HepG2 (cell line): ENCODE measurements at regions not wholly inside any gene's neighbourhood (a gene's known extent, or its start where the extent isn't known, plus 50 kb on each side); places are given as distances from the start of the nearest gene placed in this dataset.

ENCODE experiments used
- ATAC-seq: fragments of 200-7000 bp; cut with Tn5 transposase; 3 replicates; pipeline ENCODE4 v1.9.1; 2020; ENCODE audit warnings: mild to moderate bottlenecking, moderate library complexity
- BruUV-seq: library from RNA; stranded (reverse); fragments of 400-500 nt; replicated peaks from 2 replicates; lab custom pipeline; 2021; lab: Mats Ljungman, UMichigan
- CTCF ChIA-PET: fragments of 300-600 bp; formaldehyde crosslinking; extraction: SDS; loops from one replicate; lab custom pipeline; 2021; ENCODE audit warnings: low total read pairs, inconsistent platforms, low intra/inter-chr PET ratio; lab: Yijun Ruan, JAX
- POLR2A ChIA-PET: fragments of 350-600 bp; sonication (Branson Sonifier 250); formaldehyde crosslinking; loops from one replicate; lab custom pipeline; 2020; ENCODE audit warnings: antibody characterized with exemption, inconsistent platforms; lab: Yijun Ruan, JAX
- DNase-seq: peaks from one replicate; pipeline ENCODE4 v3.0.0-alpha.2; 2015; ENCODE audit warnings: low spot score
- FAIRE-seq: peaks from 3 replicates; lab custom pipeline; 2011; peaks lifted over from hg19 to GRCh38; lab: Jason Lieb, UNC
- H2AFZ ChIP-seq: one replicate; pipeline ENCODE4 v1.6.1; 2011; ENCODE audit warnings: low read length, inconsistent platforms
- H3K27ac ChIP-seq: fragments of 300-600 bp; 3 replicates; pipeline ENCODE4 v1.8.0; 2011; ENCODE audit warnings: mixed run types, mild to moderate bottlenecking, mixed read lengths, low read length, inconsistent platforms; ENCODE audit not compliant: insufficient read depth; ENCODE audit errors: extremely low read length
- H3K27me3 ChIP-seq, 2 experiments: fragments of 200-600 bp in 1 of 2; 2 replicates in 1 of 2; 3 replicates in 1 of 2; pipeline versions ENCODE4 v1.6.0 to v1.8.0; 2011; ENCODE audit warnings: low read length in 2 of 2, mild to moderate bottlenecking in 2 of 2, moderate library complexity in 2 of 2, inconsistent platforms in 1 of 2; ENCODE audit not compliant: insufficient read depth in 2 of 2, control insufficient read depth in 1 of 2
- H3K36me3 ChIP-seq, 2 experiments: fragments of 200-600 bp in 1 of 2; replicated peaks in 1 of 2; 2 replicates in 1 of 2; 3 replicates in 1 of 2; pipeline versions ENCODE4 v1.5.1 to v1.8.0; 2011; ENCODE audit warnings: low read length in 2 of 2, inconsistent platforms in 1 of 2; ENCODE audit not compliant: insufficient read depth in 2 of 2, control insufficient read depth in 1 of 2
- H3K4me1 ChIP-seq: 2 replicates; pipeline ENCODE4 v1.5.1; 2012; ENCODE audit warnings: low read length, inconsistent platforms; ENCODE audit not compliant: insufficient read depth
- H3K4me2 ChIP-seq: 2 replicates; pipeline ENCODE4 v1.6.0; 2011; ENCODE audit warnings: low read depth, low read length, inconsistent platforms
- H3K4me3 ChIP-seq, 3 experiments: fragments of 200-600 bp in 1 of 3; sonication (generic), shearing (Covaris generic) in 1 of 3; replicated peaks in 1 of 3; 2 replicates each; pipeline ENCODE4 v1.5.1; 2011 to 2016; ENCODE audit warnings: low read length in 3 of 3, inconsistent platforms in 2 of 3, low read depth in 2 of 3, mild to moderate bottlenecking in 2 of 3, control low read depth in 1 of 3, mixed read lengths in 1 of 3; ENCODE audit not compliant: insufficient read depth in 1 of 3
- H3K79me2 ChIP-seq: one replicate; pipeline ENCODE4 v1.6.1; 2011; ENCODE audit warnings: low read length, inconsistent platforms; ENCODE audit not compliant: insufficient read depth
- H3K9ac ChIP-seq: 2 replicates; pipeline ENCODE4 v1.6.0; 2011; ENCODE audit warnings: mild to moderate bottlenecking, low read depth, low read length, inconsistent platforms; ENCODE audit not compliant: insufficient read depth
- H3K9me3 ChIP-seq: 2 replicates; pipeline ENCODE4 v1.5.1; 2012; ENCODE audit warnings: mild to moderate bottlenecking, low read length
- H4K20me1 ChIP-seq: 2 replicates; pipeline ENCODE4 v1.6.0; 2011; ENCODE audit warnings: inconsistent platforms, mild to moderate bottlenecking, low read length, moderate library complexity; ENCODE audit not compliant: insufficient read depth
- AGO1 ChIP-seq: fragments of 200-400 bp; formaldehyde crosslinking; IDR thresholded peaks from 2 replicates; pipeline ENCODE4 v1.6.1; 2017; ENCODE audit warnings: mild to moderate bottlenecking, low read depth, low read length, moderate library complexity; ENCODE audit not compliant: poor library complexity, severe bottlenecking
- ATF4 ChIP-seq, 2 experiments: fragments of 450-650 bp in 1 of 2; sonication (generic) in 1 of 2; formaldehyde crosslinking; IDR thresholded peaks; 2 replicates each; pipeline versions ENCODE4 v1.5.0 to v1.8.0; 2020 to 2022; ENCODE audit warnings: mild to moderate bottlenecking in 1 of 2, missing genetic modification reagents in 1 of 2
- CENPBD1 ChIP-seq: sonication (generic); formaldehyde crosslinking; IDR thresholded peaks from 2 replicates; pipeline ENCODE4 v1.8.0; 2022; ENCODE audit warnings: missing genetic modification reagents, low read depth, mild to moderate bottlenecking, borderline replicate concordance
- GPN1 ChIP-seq: sonication (generic); formaldehyde crosslinking; IDR thresholded peaks from 2 replicates; pipeline ENCODE4 v1.5.1; 2020; ENCODE audit warnings: missing genetic modification reagents, borderline replicate concordance
- HMG20B ChIP-seq: conservative IDR thresholded peaks from 2 replicates; pipeline ENCODE4 v1.6.1; 2016; ENCODE audit warnings: missing genetic modification reagents, missing compliant biosample characterization
- HNF4A ChIP-seq: sonication (generic); formaldehyde crosslinking; IDR thresholded peaks from 2 replicates; pipeline ENCODE4 v1.4.0; 2020; ENCODE audit warnings: missing genetic modification reagents
- KDM1A ChIP-seq: IDR thresholded peaks from 2 replicates; pipeline ENCODE4 v1.6.1; 2016; ENCODE audit warnings: missing compliant biosample characterization
- SP140L ChIP-seq: sonication (generic); formaldehyde crosslinking; IDR thresholded peaks from 2 replicates; pipeline ENCODE4 v1.4.0; 2020; ENCODE audit warnings: missing genetic modification reagents, borderline replicate concordance
- SYNCRIP ChIP-seq: fragments of 200-400 bp; formaldehyde crosslinking; IDR thresholded peaks from 2 replicates; pipeline ENCODE4 v1.6.1; 2018; ENCODE audit warnings: mild to moderate bottlenecking, low read depth, low read length; ENCODE audit not compliant: insufficient read depth
- TEF ChIP-seq: sonication (generic); formaldehyde crosslinking; IDR thresholded peaks from 2 replicates; pipeline ENCODE4 v1.5.0; 2020; ENCODE audit warnings: missing genetic modification reagents
- ZNF20 ChIP-seq: sonication (generic); formaldehyde crosslinking; IDR thresholded peaks from 2 replicates; pipeline ENCODE4 v1.4.0; 2020; ENCODE audit warnings: mild to moderate bottlenecking, moderate library complexity, missing genetic modification reagents
- ZNF318 ChIP-seq: sonication (generic); formaldehyde crosslinking; IDR thresholded peaks from 2 replicates; pipeline ENCODE4 v1.4.0; 2020; ENCODE audit warnings: mild to moderate bottlenecking, missing genetic modification reagents
- ZNF629 ChIP-seq: sonication (generic); formaldehyde crosslinking; conservative IDR thresholded peaks from 2 replicates; pipeline ENCODE4 v1.5.0; 2020; ENCODE audit warnings: missing genetic modification reagents
- WGBS: methylation state at CpG from one replicate; pipeline ENCODE4 v1.1.6; 2017; ENCODE audit warnings: low lambda C conversion rate; 5-methylcytosine and 5-hydroxymethylcytosine counted together
- in situ Hi-C: cut with HindIII; loops from 2 replicates; pipeline ENCODE4 v1.10.0; 2017; ENCODE audit warnings: low pct_unique_long_range_greater_than_20kb; ENCODE audit not compliant: extremely low pct_ligation_motif_present
- intact Hi-C: fragments of 100-400 bp; cut with micrococcal nuclease; formaldehyde crosslinking; loops from one replicate; pipeline ENCODE4 v1.10.0; 2022; ENCODE audit not compliant: unreplicated experiment

GRCh38 chr12:39003541-39004155 lies 98.3 kb upstream of the CPNE8 start (continued):
- TF ChIP-seq HNF4A (CRISPR knock-in tag): peak; percentile 81
- peak; percentile 64 for TF ChIP-seq ZNF629 (CRISPR knock-in tag)

GRCh38 chr12:39000370-39000769 lies 95.0 kb upstream of the CPNE8 start:
- ChIA-PET POLR2A (no interaction called here), CTCF (no interaction called here)
- FAIRE-seq (no peak), ATAC-seq (no peak), DNase-seq (no peak)
- Histone ChIP-seq H3K4me1 (0 out of 2 replicates have a peak, but pooled peaks cover 5% of the 10 kb centered on the region), H3K4me3 (no peak overlapping the region), H3K4me2 (no peak overlapping the region), H3K79me2 (no peaks in the 10 kb centered on the region), H3K36me3 (no peaks in the 10 kb centered on the region), H3K27ac (no peak overlapping the region), H3K9ac (no peak overlapping the region), H2AFZ (no peak overlapping the region), H3K27me3 (no peaks in the 10 kb centered on the region), H4K20me1 (no peaks in the 10 kb centered on the region), H3K9me3 (no peaks in the 10 kb centered on the region)
- BruUV-seq: no TSS peak
- intact Hi-C loops: no loop called here
- in situ Hi-C loops: no loop called here
- WGBS: 31% methylated on average over 3 of the region's 3 CpGs
- TF ChIP-seq SP140L (CRISPR knock-in tag): no peak
- TF ChIP-seq SYNCRIP: no peak
- no peak for TF ChIP-seq ATF4 (CRISPR knock-in tag; IDR thresholded peaks at IDR 0.05)
- TF ChIP-seq GPN1: no peak
- no peak for TF ChIP-seq CENPBD1 (CRISPR knock-in tag)
- no peak for TF ChIP-seq HMG20B (CRISPR knock-in tag)
- TF ChIP-seq AGO1: no peak
- no peak for TF ChIP-seq KDM1A (CRISPR knock-in tag)
- no peak for TF ChIP-seq ZNF20 (CRISPR knock-in tag)
- TF ChIP-seq TEF (CRISPR knock-in tag): no peak
- no peak for TF ChIP-seq ZNF318 (CRISPR knock-in tag)
